GM18868 (cell line): ENCODE measurements at regions not wholly inside any gene's neighbourhood (a gene's known extent, or its start where the extent isn't known, plus 50 kb on each side); places are given as distances from the start of the nearest gene placed in this dataset.

Source experiments
- ATAC-seq: cut with Tn5 transposase; IDR thresholded peaks from one replicate; pipeline ENCODE4 v1.9.1; 2021; ENCODE audit warnings: mild to moderate bottlenecking, moderate library complexity; ENCODE audit not compliant: unreplicated experiment

DNA sequence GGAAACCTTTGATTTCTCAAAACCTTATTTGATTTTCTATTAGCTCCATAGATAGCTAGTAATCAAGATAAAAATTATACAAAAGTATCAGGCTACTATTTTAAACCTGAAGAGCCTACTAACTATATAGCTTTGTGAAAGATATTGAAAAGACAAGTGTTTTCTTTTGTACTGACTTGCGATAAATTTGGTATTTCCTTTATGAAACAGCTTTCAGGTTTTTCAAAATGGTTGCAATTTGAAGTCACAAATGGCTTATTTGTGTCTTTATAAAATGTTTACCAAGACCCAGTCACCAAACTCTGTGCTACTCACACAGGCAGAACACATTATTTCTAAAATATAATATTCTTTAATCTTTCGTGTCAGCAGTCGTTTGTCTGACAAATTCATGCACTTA lies 167.5 kb upstream of the ALCAM start:
- ATAC-seq: no peak

DNA sequence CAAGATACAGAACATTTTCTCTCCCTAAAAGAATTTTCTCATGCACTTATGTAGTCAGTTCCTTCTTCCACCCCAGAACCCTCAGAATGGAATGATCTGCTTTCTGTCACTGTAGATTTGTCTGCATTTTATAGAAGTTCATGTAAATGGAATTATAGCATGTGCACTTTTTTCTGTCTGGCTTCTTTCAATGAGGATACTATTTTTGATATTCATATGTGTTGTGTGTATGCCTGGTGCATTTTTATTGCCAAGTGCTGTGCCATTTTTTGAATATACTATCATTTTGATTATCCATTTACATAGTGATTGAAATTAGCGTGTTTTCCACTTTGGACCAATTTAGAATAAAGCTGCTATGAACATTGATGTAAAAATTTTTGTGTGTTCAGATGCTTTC lies 156.6 kb upstream of the ALCAM start:
- no peak for ATAC-seq

DNA sequence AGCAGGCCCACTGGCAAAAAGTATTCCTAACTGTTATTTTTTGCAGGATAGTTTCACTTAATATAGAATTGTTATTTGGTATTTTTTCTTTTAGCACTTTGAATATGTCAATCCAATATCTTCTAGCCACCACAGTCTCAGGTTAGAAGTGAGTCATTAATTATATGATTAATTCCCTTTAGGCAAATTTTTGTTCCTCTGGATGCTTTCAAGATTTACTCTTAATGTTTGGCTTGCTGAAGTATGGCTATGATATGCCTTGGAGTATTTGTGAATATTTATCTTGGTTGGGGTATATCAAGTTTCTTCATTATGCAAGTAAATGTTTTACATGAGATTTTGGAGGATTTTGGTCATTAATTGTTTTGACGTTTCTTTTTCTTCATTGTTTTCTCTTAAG lies 152.1 kb upstream of the ALCAM start:
- ATAC-seq: no peak

DNA sequence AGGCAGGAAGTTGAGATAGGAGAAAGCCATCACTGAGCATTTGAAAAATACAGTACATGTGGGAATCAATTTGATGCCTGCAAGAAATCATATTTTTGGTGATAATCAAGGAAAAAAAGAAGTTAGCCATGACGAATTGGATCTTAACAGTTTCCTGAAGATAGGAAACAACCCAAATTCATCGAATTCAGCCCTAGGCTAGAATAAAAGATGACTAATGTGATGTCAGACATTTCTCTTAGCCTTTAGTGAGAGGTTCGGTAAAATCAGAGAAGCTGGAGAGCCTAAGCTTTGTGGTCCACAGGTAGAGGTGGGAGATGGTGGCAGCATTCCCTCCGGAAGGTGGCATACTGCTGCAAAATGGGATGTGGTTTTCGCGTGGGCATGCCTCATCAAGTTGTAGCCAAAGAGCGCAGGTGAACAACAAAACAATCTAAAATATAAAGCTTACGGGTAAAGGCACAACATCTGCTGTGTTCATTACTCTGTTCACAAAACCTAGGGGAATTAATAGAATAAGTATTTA lies 144.1 kb upstream of the ALCAM start:
- ATAC-seq: no peak

DNA sequence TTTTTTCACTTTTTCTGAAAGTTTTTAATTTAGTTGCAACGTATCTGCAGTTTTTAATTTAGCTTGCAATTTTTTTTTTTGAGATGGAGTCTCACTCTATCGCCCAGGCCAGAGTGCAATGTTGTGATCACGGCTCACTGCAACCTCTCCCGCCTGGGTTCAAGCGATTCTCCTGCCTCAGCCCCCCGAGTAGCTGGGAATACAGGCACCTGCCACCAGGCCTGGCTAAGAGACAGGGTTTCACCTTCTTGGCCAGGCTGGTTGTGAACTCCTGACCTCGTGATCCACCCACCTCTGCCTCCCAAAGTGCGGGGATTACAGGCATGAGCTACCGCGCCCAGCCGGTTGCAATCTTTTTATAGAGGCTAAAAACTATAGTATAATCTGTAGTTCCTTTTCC lies 142.9 kb upstream of the ALCAM start:
- no peak for ATAC-seq

DNA sequence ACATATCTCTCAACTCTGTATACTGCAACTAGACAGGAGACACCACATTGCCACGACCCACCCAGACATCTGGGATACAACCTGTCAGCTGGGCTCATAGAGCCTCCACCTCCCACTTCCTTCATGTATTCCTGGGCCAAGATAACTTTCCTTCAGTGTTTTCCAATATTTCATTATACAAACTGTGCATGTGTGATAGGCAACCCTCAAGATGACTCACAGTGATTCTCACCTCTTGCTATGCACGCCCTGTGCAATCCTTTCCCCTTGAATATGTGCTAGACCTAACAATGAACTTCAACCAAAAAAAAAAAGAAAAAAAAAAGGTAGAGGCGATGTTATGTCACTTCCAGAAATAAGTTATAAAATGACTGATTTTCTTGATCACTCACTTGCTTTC lies 138.0 kb upstream of the ALCAM start:
- ATAC-seq: no peak

DNA sequence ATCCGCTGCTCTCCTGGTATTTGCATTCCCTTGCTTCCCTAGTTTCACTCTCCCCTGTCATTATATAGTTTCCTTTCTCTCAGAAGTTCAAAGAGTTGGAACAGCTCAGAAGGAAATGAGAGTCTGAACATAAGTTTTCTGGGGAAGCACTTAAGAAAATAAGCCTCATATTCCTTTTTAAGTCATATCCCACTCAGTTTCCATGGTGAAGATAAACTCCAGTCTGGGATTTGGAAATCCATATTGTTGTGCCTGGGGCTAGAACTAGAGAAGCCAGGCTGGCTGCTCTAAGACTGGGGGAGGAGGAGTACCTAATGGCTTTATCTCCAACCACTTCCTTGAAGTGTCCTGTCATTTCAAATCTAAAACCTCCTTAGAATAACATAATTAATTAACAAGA lies 134.2 kb upstream of the ALCAM start:
- ATAC-seq: no peak

DNA sequence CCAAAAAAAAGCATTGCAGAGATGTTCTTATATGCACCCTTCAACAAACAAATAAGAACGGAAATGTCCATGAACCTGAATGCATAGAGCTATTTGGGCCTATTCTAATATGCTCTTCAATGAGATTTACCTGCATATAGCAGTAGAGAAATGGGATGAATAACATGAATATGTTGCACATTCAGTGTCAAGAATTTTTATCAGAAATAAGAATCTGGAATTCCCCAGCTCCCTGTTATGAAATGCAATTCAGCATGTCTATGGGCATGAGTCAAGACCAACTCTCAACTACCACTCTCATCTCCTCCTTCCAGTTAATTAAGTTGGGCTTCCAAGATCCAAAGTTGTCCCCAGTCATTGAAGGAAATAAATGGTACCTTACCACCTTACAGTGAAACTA lies 133.7 kb upstream of the ALCAM start:
- ATAC-seq: no peak

DNA sequence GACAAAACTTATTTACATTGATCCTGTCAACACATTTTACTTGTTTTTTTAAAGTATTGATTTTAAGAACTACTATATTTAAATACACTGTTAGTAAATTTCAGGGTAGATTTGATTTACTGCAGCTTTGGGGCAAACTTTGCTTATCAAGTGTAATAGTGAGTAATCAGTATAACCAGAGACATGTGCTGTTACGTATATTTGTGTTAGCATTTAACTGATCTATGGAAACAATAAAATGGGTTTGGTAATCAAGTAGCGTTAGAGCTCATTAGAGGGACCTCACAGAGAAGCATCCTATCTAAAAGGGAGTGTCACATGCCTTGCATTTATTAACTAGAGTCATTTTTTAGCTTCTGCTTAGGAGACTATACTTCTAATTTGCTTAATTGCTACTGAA lies 131.5 kb upstream of the ALCAM start:
- no peak for ATAC-seq

DNA sequence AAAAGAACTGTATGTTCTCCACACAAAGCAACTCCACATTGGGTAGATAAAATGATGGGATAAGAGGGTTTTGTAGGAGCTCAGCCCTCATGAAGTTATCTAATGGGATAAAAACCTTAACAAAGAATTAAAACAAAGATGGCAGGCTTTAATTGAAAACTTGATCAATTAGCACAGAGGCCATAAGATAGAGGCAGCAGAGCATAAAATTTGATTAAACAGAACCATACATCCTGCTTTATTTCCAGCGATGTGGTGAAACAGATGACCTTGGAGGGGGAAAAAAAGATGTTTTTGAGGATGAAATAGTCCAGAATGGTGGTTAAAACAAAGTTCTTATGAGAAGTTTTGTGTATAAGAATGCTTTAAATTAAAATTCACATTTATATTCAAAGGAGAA lies 130.9 kb upstream of the ALCAM start:
- ATAC-seq: no peak

DNA sequence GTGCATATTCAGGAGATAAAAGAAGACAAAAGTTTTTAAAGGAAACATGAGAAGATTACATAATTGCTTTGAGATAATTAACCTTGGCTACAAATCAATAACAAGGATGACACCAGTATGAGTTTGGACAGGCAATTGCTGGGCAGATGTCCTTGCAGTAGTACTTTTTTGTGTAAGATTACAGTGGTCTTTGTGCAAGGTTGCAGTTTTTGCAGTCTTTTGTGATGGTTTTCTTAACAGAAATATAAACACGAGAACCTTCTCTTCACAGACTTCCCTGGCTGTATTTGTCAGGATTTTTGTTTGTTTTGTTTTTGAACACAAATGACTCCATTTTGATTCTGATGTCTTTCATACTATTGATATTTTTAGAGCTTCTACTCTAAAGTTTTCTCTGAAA lies 128.3 kb upstream of the ALCAM start:
- no peak for ATAC-seq

DNA sequence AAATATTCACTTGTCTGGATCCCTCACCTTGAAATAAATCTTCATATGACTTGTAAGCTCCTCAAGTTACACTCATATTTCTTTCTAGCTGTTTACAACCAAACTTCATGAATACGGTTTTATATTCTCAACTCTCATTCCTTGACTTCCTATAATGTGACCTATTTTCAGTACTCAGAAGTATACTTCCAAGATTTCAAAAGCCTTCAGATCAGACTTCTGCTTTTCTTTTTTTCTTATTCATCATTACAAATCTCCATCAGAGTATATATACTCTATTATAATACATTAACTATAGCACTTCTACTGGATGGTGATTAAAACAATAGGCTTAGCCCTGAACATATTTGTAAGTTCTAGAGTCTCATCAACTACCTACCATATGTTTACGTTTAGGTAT lies 123.6 kb upstream of the ALCAM start:
- ATAC-seq: no peak

DNA sequence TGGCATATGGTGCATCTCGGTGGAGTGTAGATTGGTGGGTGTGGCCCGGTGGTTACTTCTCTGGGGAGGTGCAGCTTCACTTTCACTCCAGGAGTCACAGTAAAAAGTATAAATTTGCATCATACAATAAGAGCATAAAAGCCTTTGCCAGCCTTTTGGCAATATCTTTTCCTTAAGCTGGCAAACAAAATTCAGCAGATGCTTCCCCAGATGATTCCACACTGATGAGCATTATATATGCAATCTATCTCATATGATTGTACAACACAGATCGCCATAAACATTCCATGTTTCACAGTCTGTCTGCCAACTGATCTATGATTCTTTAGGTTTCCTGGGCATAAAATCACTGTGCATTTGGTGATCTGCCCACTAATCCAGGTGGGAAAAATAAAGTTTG lies 120.2 kb upstream of the ALCAM start:
- ATAC-seq: no peak

DNA sequence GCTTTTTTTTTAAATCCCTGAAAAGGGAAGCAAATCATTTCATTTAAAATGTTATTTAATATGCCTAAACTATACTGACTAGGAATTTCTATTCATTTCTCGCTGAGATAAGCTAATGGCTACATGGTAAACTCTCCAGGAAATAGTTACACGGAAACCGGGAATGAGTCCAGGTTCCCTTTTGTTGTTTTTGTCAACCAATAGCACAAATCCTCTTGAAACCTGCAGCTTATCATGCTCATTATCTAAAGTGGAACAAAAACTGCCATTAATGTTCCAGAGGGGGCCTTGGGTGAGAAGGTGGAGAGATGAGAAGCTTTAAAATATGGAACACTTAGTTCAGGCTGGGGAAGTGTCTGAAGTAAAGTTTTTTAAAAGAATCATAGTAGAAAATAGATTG lies 113.5 kb upstream of the ALCAM start:
- no peak for ATAC-seq

DNA sequence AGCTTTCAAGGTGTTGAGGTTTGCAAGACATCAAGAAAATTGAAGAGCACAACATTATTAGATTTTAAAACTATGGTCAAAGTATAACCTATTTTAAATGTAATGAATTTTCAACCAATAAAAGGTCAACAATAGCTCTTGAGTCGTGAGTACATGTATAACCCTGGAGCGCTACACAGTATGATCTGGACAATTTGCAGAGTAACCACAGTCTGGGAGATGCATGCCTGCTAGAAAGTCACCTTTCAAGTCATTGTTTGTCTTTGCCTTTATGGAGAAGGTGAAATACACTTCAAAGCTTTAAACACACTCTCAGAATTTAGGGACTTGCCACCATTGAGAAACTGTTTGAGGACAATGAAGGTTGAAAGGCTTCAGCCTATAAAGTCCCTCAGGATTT lies 112.6 kb upstream of the ALCAM start:
- no peak for ATAC-seq

DNA sequence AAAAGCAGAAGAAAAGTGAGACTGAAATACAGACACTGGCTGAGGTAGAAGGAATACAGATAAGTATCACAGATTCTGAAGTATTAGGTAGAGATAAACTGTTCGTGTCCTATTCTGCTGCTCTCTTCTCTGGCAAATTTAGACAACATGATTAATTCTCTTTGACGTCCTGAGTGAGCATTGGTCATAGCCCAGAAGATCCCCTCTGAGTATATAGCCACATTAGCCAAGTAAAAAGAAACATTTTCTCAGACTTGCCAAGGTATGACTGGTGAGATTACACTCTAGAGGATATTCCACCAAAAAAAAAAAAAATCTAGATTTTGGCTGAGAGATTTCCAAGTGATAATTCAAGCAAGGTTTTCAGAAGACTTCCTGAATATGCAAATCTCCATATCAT lies 111.4 kb upstream of the ALCAM start:
- no peak for ATAC-seq

DNA sequence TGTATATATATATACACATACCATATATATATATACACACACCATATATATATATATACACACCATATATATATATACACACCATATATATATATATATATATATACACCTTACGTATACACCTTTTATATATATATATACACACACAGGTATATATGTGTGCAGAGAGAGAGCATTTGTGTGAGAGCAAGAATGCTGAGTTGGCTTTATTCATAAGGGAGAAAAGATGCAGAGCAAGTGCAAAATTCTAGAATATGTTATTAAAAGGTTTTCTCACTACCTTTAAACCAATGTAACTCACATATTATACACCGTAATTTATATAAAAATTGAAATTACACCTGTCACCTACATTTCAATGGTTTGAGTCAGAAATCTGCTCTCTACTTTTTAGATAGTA lies 107.2 kb upstream of the ALCAM start:
- ATAC-seq: no peak

DNA sequence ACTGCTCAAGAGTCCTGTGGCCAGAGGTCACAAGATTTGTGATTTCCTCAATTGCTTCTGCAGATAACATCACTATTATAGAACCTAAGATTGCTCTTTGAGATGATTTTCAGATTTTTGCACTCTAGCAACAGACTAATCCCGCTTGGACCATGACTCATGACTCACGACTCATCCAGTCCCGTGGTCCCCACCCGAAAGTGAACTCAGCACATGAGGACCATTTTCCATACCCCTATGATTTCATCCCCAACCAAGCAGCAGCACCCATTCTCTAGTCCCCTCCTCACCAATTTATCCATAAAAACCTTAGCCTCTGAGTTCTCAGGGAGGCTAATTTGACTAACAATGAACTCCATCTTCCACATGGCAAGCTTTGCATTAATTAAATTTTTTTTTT lies 106.3 kb upstream of the ALCAM start:
- ATAC-seq: no peak

DNA sequence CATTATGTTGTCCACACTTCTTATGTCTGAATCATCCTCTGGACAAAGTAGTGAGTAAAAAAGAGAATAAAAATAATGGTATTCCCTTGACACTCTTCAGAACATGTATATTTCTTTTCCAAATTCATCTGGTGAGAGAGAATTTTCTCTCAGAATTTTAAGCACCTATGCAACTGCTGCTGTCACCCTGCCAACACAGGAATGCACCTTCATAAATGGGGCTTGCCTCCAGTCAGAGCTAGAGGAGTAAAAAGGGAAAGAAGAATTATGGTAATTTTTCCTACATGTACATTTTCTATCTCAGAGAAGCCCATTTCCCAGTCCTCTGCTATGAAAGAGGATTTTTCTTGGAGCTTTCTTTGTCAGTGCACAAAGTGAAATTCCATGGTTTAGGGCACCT lies 92.2 kb upstream of the ALCAM start:
- ATAC-seq: no peak

DNA sequence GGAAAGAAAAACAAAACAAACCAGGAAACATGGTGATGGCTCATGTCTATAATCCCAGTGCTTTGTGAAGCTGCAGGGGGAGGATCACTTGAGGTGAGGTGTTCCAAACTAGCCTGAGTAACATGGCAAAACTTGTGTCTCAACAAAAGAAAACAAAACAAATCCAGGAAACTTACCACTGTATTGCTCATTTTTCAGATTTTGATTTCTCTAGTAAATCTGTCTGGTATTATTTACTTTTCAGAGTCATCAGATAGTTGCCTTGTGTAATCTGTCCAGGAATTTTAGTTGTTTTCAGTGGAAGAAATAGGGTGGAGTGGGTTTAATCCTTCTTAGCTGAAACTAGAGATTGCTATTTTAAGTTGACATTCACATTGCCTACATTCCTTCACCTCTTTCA lies 91.8 kb upstream of the ALCAM start:
- ATAC-seq: no peak

DNA sequence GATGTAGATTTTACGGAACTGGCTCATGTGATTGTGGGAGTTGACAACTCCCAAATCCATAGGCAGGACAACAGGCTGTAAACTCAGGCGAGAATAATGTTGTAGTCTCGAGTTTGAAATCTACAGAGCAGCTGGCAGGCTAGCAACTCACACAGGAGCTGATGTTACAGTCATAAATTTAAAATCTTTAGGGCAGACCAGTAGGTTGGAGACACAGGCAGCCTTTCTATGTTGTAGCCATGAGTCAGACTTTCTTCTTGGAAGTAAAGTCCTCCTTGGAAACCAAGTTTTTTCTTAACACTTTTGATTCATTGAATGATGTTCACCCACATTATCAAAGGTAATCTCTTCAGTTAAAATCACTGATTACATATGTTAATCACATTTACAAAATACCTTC lies 89.1 kb upstream of the ALCAM start:
- ATAC-seq: no peak

DNA sequence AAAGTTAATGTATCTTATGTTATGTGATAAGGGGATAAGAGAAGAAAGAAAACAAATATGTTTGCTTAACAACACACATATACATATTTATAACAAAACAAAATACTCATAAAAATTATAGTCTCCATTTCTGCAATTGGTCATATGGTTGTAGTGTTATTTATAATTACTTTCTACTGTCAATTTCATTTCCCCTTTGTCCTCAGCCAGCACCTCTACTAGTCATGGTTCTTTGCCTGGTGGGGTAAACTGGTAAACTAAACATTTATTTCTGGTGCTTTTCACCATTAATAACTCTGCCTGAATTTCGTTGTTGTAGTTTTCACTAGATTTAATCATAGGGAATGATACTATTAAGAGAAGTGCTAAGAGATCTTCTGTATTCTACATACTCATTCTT lies 88.0 kb upstream of the ALCAM start:
- ATAC-seq: peak; percentile 75

DNA sequence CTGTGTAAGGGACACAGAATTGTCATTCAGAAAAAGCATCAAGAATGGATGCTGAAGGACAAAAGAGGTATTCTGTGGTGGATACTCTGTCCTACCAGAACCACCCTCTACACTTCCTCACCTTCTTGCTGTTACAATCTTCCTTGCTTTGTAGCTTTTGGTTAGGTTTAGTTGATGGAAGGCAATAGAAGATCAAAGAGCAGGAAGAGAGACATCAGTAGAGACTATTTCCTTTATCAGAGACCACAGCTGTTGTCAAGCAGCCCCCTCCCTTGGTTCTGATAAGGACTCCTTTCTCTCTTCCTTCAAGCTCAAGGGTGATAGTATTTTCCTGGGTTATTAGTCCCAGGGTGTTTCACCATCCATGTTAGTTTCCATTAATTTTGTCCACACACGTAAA lies 84.7 kb upstream of the ALCAM start:
- no peak for ATAC-seq

DNA sequence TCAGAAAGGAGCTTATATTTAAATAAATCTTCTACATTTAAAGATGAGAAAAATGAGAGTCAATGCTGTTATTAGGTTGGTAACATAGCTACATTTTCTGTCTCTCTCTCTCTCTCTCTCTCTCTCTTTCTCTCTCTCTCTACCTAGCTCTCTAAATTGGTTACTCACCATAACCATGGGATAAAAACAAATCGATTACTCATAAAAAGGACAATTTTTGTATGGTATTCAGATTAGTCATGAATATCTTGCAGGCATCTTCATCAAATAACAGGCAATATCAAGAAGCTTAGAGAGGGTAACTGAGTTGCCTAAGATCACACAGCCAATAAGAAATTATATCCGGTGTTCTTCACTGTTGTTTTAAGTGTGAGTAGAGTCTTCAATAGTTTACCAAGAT lies 81.8 kb upstream of the ALCAM start:
- ATAC-seq: no peak
